A549 (cell line): ENCODE measurements at regions not wholly inside any gene's neighbourhood (a gene's known extent, or its start where the extent isn't known, plus 50 kb on each side); places are given as distances from the start of the nearest gene placed in this dataset.

ENCODE experiments used
- CEBPB ChIP-seq, 2 experiments: fragments of >200 bp in 1 of 2; sonication (Bioruptor Twin) in 1 of 2; formaldehyde crosslinking in 1 of 2; IDR thresholded peaks; 2 replicates each; pipeline ENCODE4 v1.6.1; 2012 to 2016
- EP300 ChIP-seq, 2 experiments: fragments of >200 bp; sonication (Bioruptor Twin); formaldehyde crosslinking; IDR thresholded peaks; 2 replicates in 1 of 2; 3 replicates in 1 of 2; pipeline ENCODE4 v1.6.1; 2016 to 2017
- ESRRA ChIP-seq: fragments of 150-350 bp; IDR thresholded peaks from 2 replicates; pipeline ENCODE4 v1.6.1; 2014; ENCODE audit warnings: mild to moderate bottlenecking, low read length, borderline replicate concordance
- FOSL2 ChIP-seq, 2 experiments: fragments of 450-650 bp in 1 of 2; fragments of >200 bp in 1 of 2; sonication (Bioruptor Twin) in 1 of 2; formaldehyde crosslinking; IDR thresholded peaks; 2 replicates each; pipeline versions ENCODE4 v1.5.0 to v1.6.1; 2016 to 2020; ENCODE audit warnings: mild to moderate bottlenecking in 1 of 2, moderate library complexity in 1 of 2
- GATA3 ChIP-seq: IDR thresholded peaks from 2 replicates; pipeline ENCODE4 v1.6.1; 2012; ENCODE audit warnings: borderline replicate concordance
- JUN ChIP-seq, 2 experiments: fragments of >200 bp; sonication (Bioruptor Twin); formaldehyde crosslinking; IDR thresholded peaks; 2 replicates in 1 of 2; 3 replicates in 1 of 2; pipeline ENCODE4 v1.6.1; 2016 to 2017
- KDM1A ChIP-seq: fragments of 200-600 bp; sonication (generic); IDR thresholded peaks from 2 replicates; pipeline ENCODE4 v1.6.1; 2016; ENCODE audit warnings: low read depth, mild to moderate bottlenecking
- POLR2A ChIP-seq: IDR thresholded peaks from 2 replicates; pipeline ENCODE4 v1.6.1; 2012; ENCODE audit warnings: mild to moderate bottlenecking, low read length
- RAD21 ChIP-seq, 2 experiments: fragments of >200 bp in 1 of 2; sonication (Bioruptor Twin) in 1 of 2; formaldehyde crosslinking in 1 of 2; IDR thresholded peaks in 1 of 2; conservative IDR thresholded peaks in 1 of 2; 2 replicates in 1 of 2; 3 replicates in 1 of 2; pipeline ENCODE4 v1.6.1; 2012 to 2018; ENCODE audit warnings: inconsistent platforms in 1 of 2
- RNF2 ChIP-seq: fragments of 200-600 bp; sonication (generic); IDR thresholded peaks from 2 replicates; pipeline ENCODE4 v1.6.1; 2016; ENCODE audit warnings: low read depth, mild to moderate bottlenecking, antibody characterized with exemption, moderate library complexity, borderline replicate concordance
- SREBF2 ChIP-seq: fragments of 450-650 bp; IDR thresholded peaks from 2 replicates; pipeline ENCODE4 v1.6.1; 2014; ENCODE audit warnings: mild to moderate bottlenecking, moderate library complexity
- TF ChIP-seq, protein P1 (sequence below): fragments of >200 bp; sonication (Bioruptor Twin); formaldehyde crosslinking; IDR thresholded peaks from 3 replicates; pipeline ENCODE4 v1.5.1; 2016
- TF ChIP-seq, protein P2 (sequence below): IDR thresholded peaks from 2 replicates; pipeline ENCODE4 v1.6.1; 2012
- TF ChIP-seq, protein P3 (sequence below): IDR thresholded peaks from 2 replicates; pipeline ENCODE4 v1.6.1; 2012

- TF ChIP-seq KDM1A (no peak), SREBF2 (no peak), POLR2A (no peak), CEBPB (IDR thresholded peaks at IDR 0.05) (no peak), EP300 (IDR thresholded peaks at IDR 0.05) (no peak), ESRRA (no peak), JUN (IDR thresholded peaks at IDR 0.05) (no peak), RNF2 (no peak), GATA3 (no peak), RAD21 (conservative IDR thresholded peaks at IDR 0.05 in 1 of 2, IDR thresholded peaks at IDR 0.05 in 1 of 2) (no peak), FOSL2 (IDR thresholded peaks at IDR 0.05) (no peak), FOSL2 (CRISPR knock-in tag; IDR thresholded peaks at IDR 0.05) (no peak)
- TF ChIP-seq, protein P1, sequence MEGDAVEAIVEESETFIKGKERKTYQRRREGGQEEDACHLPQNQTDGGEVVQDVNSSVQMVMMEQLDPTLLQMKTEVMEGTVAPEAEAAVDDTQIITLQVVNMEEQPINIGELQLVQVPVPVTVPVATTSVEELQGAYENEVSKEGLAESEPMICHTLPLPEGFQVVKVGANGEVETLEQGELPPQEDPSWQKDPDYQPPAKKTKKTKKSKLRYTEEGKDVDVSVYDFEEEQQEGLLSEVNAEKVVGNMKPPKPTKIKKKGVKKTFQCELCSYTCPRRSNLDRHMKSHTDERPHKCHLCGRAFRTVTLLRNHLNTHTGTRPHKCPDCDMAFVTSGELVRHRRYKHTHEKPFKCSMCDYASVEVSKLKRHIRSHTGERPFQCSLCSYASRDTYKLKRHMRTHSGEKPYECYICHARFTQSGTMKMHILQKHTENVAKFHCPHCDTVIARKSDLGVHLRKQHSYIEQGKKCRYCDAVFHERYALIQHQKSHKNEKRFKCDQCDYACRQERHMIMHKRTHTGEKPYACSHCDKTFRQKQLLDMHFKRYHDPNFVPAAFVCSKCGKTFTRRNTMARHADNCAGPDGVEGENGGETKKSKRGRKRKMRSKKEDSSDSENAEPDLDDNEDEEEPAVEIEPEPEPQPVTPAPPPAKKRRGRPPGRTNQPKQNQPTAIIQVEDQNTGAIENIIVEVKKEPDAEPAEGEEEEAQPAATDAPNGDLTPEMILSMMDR, result no peak
- TF ChIP-seq, protein P2, sequence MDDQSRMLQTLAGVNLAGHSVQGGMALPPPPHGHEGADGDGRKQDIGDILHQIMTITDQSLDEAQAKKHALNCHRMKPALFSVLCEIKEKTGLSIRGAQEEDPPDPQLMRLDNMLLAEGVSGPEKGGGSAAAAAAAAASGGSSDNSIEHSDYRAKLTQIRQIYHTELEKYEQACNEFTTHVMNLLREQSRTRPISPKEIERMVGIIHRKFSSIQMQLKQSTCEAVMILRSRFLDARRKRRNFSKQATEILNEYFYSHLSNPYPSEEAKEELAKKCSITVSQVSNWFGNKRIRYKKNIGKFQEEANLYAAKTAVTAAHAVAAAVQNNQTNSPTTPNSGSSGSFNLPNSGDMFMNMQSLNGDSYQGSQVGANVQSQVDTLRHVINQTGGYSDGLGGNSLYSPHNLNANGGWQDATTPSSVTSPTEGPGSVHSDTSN, result no peak
- TF ChIP-seq, protein P3, sequence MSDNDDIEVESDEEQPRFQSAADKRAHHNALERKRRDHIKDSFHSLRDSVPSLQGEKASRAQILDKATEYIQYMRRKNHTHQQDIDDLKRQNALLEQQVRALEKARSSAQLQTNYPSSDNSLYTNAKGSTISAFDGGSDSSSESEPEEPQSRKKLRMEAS, result no peak
These were observed 1592.7 kb upstream of the ACVR2A start for GRCh38 chr2:146252119-146252518.
